NB4 (cell line): ENCODE measurements at regions not wholly inside any gene's neighbourhood (a gene's known extent, or its start where the extent isn't known, plus 50 kb on each side); places are given as distances from the start of the nearest gene placed in this dataset.

Source experiments
- CTCF ChIP-seq: IDR thresholded peaks from one replicate; pipeline ENCODE4 v1.5.1; 2012; ENCODE audit warnings: low read depth, low read length
- MAX ChIP-seq: IDR thresholded peaks from 2 replicates; pipeline ENCODE4 v1.6.1; 2011; ENCODE audit warnings: low read depth, low read length
- MYC ChIP-seq: IDR thresholded peaks from 2 replicates; pipeline ENCODE4 v1.6.1; 2011; ENCODE audit warnings: low read depth, low read length
- POLR2A ChIP-seq: IDR thresholded peaks from 2 replicates; pipeline ENCODE4 v1.6.1; 2011; ENCODE audit warnings: mild to moderate bottlenecking; ENCODE audit not compliant: insufficient read length; ENCODE audit errors: extremely low read depth

- TF ChIP-seq CTCF (no peak), MAX (no peak), POLR2A (no peak), MYC (no peak)
Measured at GRCh38 chr5:155193029-155193428, 179.5 kb downstream of the KIF4B start.
